ENCODE measurements at regions not wholly inside any gene's neighbourhood (a gene's known extent, or its start where the extent isn't known, plus 50 kb on each side); places are given as distances from the start of the nearest gene placed in this dataset.
"Not testable (repeated sequence)": the region's sequence is repeated elsewhere in the genome, so short reads cannot be mapped to it uniquely, and the experiment has no call there.

DNA sequence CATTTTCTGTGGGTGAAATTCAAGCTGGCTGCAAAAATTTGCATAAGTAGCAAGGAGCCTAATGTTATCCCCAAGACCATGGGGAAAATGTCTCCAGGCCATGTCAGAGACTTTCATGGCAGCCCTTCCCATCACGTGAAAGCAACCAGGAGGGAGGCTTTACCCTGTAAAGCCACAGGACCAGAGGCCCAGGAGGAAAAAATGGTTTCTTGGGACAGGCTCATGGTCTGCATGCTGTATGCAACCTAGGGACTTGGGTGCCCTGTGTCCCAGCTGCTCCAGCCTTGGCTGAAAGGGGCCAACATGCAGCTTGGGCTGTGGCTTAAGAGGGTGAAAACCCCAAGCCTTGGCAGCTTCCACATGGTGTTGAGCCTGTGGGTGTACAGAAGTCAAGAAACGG is 489.3 kb downstream of the PRR16 start:
- not testable (repeated sequence) for TF ChIP-seq CTCF (IDR thresholded peaks at IDR 0.05 in 2 of 3, conservative IDR thresholded peaks at IDR 0.05 in 1 of 3; ENCODE audit: borderline replicate concordance in 1 of 3, insufficient read depth in 1 of 3, low read depth in 2 of 3, low read length in 2 of 3); SP1 (IDR thresholded peaks at IDR 0.05; ENCODE audit: low read depth); EZH2phosphoT487 (IDR thresholded peaks at IDR 0.05; ENCODE audit: borderline replicate concordance)

Measured in HCT116 (cell line).